HG03521 (cell line): ENCODE measurements at regions not wholly inside any gene's neighbourhood (a gene's known extent, or its start where the extent isn't known, plus 50 kb on each side); places are given as distances from the start of the nearest gene placed in this dataset.

ENCODE experiments used
- ATAC-seq: cut with Tn5 transposase; IDR thresholded peaks from one replicate; pipeline ENCODE4 v1.9.1; 2021; ENCODE audit warnings: mild to moderate bottlenecking, moderate library complexity; ENCODE audit not compliant: unreplicated experiment

GRCh38 chr3:170784406-170784805 lies 85.6 kb downstream of the RPL22L1 start:
- no peak for ATAC-seq

DNA sequence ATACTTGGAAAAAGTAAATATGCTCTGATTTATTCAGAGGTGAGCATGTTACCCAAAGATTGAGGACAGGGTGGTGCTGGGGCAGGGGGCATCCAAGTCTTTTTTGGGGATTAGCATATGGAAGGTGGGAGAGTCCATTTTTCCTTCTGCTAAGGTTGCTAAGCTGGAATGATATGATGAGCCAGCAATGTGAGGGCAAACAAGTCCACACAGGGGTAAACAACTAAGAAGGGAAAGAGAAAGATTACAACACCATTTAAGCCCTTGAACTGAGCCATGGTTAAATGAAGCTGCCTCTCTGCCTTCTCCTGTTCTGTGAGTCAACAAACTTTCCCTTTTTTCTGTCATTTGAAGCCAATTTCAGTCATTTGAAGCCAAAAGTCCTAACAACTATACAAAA lies 89.0 kb downstream of the RPL22L1 start:
- no peak for ATAC-seq

GRCh38 chr3:170780471-170780870 lies 89.5 kb downstream of the RPL22L1 start:
- no peak for ATAC-seq

DNA sequence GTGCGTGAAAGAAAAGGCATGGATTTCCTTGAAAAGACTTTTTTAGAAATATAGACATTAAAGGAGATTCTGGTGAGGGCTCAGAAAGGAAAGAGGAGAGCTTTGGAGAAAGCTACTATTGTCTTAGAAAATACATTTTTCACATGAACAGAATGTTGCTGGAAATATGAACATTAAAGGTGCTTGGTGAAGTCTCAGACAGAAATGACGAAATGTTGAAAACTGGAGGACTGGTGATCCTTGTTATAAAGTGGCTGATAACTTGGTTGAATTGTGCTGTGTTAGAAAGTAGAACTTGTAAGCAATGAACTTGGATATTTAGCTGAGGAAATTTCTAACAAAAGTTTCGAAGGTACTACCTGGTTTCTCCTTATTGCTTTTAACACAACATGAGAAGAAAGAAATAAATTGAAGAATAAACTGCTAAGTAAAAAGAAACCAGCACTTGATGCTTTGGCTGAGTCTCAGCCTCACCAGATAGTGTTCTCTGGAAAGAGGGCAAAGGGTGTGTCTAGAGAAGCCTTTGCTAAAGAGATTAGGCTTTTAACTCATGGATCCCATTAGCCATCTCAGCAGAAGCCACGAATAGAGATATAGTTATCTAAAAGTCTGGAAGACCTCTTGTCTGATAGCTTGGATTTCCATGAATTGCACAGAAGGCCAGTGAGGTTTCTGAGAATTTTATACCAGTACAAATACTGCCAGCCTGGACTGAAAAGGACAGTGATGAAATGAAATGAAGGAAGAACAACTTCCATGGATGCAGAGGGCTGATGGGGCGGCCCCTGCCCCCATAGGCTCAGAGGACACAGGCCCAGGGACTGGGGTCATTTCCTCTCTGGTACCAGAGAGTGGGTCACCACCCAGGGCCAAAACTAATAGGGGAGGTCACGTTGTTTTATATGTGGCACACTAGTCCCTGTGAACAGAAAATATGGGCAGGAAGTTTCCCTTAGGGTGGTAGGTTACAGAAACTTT lies 91.5 kb downstream of the RPL22L1 start:
- ATAC-seq, result no peak

DNA sequence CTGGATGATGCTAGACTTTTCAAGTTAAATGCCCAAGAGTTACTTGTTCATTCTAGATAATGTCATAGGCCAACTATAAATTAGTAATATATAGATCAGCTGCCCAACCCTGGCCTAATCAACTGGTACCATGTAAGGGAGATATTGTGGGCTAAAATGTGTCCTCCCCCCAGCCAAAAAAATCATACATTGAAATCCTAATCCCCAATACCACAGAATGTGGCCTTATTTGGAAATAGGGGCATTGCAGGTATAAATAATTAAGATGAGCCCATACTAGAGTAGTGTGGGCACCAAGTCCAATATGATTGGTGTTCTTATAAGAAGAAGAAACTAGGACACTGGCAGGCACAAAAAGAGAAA lies 92.5 kb downstream of the RPL22L1 start:
- ATAC-seq, result no peak

- no peak for ATAC-seq
These were observed 93.0 kb downstream of the RPL22L1 start for GRCh38 chr3:170776887-170777563.

DNA sequence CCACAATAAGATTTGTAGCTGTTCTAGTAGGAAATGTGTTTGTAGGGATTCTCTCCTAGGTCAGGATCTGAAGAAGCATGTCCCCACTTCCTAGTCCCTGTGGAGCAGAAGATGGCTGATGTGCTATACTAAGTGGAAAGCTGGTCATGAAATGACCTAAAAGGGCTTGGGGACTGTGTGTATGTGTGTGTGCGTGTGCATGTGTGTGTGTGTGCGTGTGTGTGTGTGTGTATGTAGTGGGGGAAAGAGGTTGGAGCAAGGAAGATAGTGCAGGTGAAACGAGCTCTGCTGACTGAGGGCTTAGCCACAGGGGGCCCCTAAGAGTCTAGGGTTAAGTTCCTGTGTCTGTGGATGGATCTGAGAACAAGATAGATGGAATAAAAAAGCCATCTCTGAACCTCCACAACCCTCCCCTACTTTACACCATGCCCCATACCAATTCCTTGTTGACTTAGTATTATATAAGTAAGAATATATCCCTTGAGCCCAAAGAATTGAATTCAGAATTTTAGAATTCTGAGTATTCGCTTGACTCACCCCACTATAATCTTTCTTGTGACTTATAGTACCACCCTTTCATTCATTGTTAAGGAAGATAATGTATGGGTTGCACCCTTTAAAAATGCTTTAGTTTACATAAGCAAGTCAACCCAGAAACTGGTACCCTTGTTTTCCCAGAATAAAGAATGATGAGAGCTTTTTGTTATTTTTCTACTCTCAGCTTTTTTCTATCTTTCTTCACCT lies 96.1 kb downstream of the RPL22L1 start:
- no peak for ATAC-seq

DNA sequence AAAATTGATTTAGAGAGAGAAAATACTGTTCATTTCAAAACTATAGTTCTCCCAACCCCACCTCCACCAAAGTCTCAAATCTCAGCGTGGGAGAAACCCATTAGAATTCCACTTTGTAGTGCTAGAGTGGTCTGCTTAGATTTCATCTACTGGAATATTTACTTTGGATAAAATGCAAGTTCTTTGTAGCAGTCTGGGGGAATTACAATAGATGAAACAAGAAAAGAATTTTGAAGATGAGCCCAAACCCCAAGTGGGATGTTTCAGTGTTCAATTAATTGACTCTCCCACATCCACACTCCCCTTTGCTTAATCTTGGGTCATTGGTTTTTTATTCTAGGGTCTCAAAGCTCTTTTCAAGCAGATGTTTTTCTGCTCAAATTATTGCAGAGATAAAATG lies 97.8 kb downstream of the RPL22L1 start:
- ATAC-seq, result no peak

DNA sequence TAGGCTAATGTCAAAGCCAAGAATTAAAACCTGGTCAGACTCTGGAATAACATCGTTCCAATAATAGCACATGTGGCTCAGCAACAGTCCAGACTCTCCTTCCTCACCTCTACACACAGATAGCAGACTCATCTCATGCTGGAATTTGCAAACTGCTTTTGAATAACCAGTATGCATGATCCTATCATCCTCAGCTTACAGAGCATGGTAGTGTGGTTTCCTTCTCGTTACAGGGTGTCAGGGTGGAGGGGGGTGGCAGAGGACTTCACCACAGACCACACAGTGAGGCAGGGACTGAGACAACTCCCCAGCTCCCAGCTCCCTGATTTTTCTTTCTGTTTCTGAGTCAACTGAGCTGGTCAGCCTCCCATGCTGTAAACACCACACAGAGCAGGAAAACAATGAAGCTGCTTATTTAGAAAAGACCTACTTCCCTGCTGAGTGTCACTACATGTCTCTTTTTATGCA lies 101.6 kb downstream of the RPL22L1 start:
- ATAC-seq, result no peak

- ATAC-seq, result no peak
These were observed 102.4 kb downstream of the RPL22L1 start for GRCh38 chr3:170767576-170767941.

- no peak for ATAC-seq
These were observed 103.0 kb downstream of the RPL22L1 start for GRCh38 chr3:170766823-170767575.

DNA sequence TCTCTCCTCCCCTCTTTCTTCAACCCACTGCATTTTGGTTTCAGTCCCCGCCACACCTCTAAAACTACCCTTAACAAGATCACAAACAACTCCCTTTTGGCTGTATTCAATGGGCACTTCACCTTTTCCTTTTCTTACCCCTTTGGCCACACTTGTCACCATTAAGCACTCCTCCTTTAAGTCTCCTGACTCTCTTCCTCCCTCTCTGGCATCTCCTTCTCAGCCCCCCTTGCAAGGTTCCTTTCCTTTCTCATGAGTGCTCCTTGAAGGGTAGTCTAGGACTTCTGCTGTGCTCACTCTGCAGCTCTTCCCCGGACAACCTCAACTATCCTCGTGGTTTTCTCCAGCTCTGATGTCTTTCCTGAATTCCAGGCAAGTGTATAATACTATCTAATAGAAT lies 103.7 kb downstream of the RPL22L1 start:
- no peak for ATAC-seq

GRCh38 chr3:170765419-170766078 lies 104.4 kb downstream of the RPL22L1 start:
- no peak for ATAC-seq

DNA sequence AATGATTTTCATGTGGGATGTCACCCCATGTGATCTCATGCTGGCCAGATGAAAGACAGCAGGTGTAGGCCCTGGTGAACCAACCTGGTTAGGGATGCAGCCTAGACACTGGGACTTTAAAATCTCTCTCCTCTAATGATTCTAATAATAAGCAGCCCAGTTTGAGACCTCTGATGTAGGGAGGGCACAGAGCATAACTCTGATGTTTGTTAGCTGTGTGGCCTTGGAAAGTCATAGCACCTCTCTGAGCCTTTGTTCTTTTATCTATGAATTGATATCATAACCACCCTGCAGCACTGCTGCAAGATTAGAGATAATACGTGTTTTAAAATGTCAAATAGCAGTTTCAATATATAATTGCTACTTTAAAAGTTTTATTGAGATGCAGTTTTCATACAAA lies 106.0 kb downstream of the RPL22L1 start:
- no peak for ATAC-seq

DNA sequence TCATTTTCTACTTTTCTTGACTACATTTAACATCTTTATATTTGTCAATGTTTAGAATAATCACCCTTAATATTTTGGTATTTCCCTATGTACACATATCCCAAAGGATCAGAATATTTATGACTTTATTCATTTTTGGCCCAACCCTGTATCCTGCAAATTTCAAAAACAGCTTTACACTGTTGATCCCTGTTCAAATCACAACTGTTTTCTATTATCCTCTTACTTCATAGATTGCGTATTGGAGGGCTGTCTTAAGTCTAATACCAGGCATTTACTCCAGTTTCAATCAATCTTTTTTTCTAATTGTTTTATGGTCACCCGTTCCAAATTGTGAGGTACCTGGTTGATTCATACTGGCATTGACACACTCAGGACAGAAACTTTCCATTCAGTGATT lies 107.9 kb downstream of the RPL22L1 start:
- no peak for ATAC-seq

DNA sequence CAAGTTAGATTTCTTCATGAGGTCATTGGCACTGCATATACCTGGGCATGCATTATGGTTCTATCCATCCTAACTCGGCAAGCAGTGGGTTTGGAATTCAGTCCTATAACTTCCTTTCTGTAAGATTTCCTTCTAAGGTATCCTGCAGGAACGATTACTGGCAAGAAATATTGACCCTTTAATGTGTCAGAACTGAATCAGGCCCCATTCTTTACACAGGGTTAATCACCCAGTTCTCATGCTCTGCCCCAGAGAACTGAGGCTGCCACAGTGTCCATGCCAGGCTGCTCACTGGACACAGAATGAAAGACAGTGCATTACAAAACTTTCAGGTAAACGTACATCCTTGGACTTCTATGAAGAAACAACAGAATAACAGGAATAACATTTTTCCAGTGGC lies 108.9 kb downstream of the RPL22L1 start:
- no peak for ATAC-seq

DNA sequence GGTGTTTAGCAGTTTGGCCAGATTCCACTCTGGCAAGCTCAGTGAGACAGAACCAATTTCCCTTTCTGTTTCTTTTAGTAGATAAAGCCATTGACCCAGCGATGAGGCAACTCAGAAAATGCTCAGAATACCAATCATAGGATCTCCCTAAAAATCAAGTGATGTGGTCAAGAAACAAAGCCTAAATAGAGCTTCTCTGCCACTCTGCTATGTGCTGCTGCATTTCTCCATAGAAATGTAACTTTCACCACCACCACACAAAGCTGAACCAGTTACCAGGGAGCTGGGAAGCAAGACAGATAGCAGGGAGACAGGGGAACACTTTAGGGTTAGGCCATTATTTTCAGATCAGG lies 109.8 kb downstream of the RPL22L1 start:
- ATAC-seq, result no peak

- ATAC-seq, result no peak
These were observed 110.4 kb downstream of the RPL22L1 start for GRCh38 chr3:170759511-170760173.

GRCh38 chr3:170757038-170757437 lies 113.0 kb downstream of the RPL22L1 start:
- no peak for ATAC-seq

DNA sequence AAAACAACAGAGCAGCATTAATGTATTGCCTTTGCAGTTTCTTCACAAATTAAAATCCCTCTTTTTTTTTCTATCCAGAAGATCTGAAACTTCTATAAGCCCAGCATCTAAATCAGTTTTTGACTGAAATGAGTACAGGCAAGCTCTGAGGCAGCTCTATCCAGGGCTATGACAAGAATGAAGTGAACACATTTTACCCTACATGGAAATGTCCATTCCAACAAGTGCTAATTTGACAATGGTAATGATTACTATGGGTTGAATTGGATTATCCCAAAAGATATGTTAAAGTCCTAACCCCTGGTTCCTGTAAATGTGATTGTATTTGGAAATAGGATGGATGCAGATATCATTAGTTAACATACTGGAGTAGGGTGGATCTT lies 115.7 kb downstream of the RPL22L1 start:
- ATAC-seq, result no peak
